Psoas muscle (tissue), 7 donors: ENCODE measurements at regions not wholly inside any gene's neighbourhood (a gene's known extent, or its start where the extent isn't known, plus 50 kb on each side); places are given as distances from the start of the nearest gene placed in this dataset.

ENCODE experiments used
- ATAC-seq, 4 donors: fragments of 200-7000 bp; cut with Tn5 transposase; one replicate each; pipeline ENCODE4 v1.9.1; 2020; ENCODE audit warnings: moderate library complexity in 3 of 4, mild to moderate bottlenecking in 2 of 4
- DNase-seq, 2 donors: peaks; one replicate each; pipeline ENCODE4 v3.0.0-alpha.2; 2020
- H3K27ac ChIP-seq: fragments of 200-600 bp; one replicate; pipeline ENCODE4 v1.8.0; 2022
- H3K27me3 ChIP-seq, 3 donors: fragments of 200-600 bp in 1 of 3; one replicate each; pipeline versions ENCODE4 v1.6.1 to v1.8.0; 2013 to 2022; ENCODE audit warnings: low read length in 2 of 3, mild to moderate bottlenecking in 2 of 3, moderate library complexity in 1 of 3; ENCODE audit not compliant: insufficient read depth in 3 of 3
- H3K36me3 ChIP-seq, 2 donors: fragments of 200-600 bp in 1 of 2; one replicate each; pipeline versions ENCODE4 v1.6.1 to v1.8.0; 2013 to 2022; ENCODE audit warnings: low read depth in 1 of 2, mild to moderate bottlenecking in 1 of 2, moderate library complexity in 1 of 2; ENCODE audit not compliant: insufficient read depth in 1 of 2
- H3K4me1 ChIP-seq: fragments of 200-600 bp; one replicate; pipeline ENCODE4 v1.8.0; 2022
- H3K4me3 ChIP-seq: fragments of 200-600 bp; one replicate; pipeline ENCODE4 v1.8.0; 2022; ENCODE audit warnings: mild to moderate bottlenecking
- H3K9me3 ChIP-seq: fragments of 200-600 bp; one replicate; pipeline ENCODE4 v1.8.0; 2022
- WGBS, 3 donors: extraction: QIAGEN DNeasy Blood & Tissue Kit; methylation state at CpG; one replicate each; pipeline versions ENCODE4 v1.1.6 to v1.1.7; 2013; 5-methylcytosine and 5-hydroxymethylcytosine counted together
- intact Hi-C, 2 donors: fragments of 100-400 bp; cut with DNase I; formaldehyde crosslinking; loops; one replicate each; pipeline versions ENCODE4 v1.11.0 to v1.14.2; 2022
- TF ChIP-seq, protein P1 (sequence below): fragments of 200-600 bp; IDR thresholded peaks from one replicate; pipeline ENCODE4 v1.8.0; 2022; ENCODE audit warnings: antibody characterized with exemption
- donor health status: healthy with polysubstance abuse.
- donor health status: DM: no; HTN: no; CAD: no; lungs with moderate emphysema.
- donor health status: Bipolar disorder and iron deficiency.
- donor health status: healthy.
- donor health status: DM: yes; HTN: yes; CAD: no.
- donor health status: DM: no; HTN: no; CAD: no.
- donor health status: DM: yes; HTN: yes; CAD: no.

DNA sequence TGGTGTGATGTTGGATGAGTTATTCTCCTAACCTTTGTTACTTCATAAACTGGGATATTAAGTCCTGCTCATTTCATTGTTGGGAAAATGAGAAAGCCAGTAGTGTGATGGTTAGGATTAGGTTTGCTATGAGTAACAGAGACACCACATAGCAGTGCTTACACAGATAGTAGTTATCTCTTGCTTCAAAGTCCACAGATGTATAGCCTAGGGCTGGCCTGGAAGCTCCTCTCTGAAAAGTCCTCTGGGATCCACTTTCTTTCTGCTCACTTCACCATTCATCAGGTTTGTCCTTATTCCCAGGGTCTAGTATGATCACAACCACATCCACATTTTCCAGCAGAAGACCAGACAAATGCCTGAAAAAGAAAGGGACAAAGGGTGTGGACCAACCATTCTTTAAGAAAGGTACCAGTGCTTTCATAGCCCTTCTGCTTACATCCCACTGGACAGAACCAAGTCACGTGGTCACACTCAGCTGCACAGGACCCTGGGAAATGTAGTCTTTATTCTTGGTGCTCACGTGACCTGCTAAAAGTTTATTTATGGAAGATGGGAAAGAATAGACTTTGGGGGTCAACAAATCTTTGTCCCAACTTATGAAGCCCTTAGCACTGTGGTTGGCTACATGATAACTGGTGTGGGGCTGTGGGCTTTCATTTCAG is 108.9 kb downstream of the INSIG2 start:
- intact Hi-C loops = no loop called here

DNA sequence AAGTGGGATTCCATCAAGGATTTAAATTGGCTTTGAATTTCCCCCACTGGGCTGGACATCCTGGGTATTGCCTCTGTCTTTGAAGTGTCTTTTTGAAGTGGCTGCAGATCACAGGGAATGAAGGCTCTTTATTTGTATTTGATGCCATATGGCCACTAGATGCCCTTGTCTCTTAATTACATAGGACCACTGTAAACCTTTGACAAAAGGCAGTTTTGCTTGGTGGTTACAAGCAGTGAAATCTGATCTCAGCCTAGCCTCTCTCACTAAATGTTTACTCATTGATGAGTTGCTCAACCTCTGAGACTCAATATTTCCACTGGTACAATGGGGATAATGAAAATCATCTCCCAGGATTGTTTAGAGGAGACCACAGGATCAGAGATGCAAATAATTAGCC is 102.2 kb downstream of the INSIG2 start:
- H3K4me1 ChIP-seq = no peaks in the 10 kb centered on the region
- no peaks in the 10 kb centered on the region for H3K36me3 ChIP-seq
- TF ChIP-seq, protein P1, sequence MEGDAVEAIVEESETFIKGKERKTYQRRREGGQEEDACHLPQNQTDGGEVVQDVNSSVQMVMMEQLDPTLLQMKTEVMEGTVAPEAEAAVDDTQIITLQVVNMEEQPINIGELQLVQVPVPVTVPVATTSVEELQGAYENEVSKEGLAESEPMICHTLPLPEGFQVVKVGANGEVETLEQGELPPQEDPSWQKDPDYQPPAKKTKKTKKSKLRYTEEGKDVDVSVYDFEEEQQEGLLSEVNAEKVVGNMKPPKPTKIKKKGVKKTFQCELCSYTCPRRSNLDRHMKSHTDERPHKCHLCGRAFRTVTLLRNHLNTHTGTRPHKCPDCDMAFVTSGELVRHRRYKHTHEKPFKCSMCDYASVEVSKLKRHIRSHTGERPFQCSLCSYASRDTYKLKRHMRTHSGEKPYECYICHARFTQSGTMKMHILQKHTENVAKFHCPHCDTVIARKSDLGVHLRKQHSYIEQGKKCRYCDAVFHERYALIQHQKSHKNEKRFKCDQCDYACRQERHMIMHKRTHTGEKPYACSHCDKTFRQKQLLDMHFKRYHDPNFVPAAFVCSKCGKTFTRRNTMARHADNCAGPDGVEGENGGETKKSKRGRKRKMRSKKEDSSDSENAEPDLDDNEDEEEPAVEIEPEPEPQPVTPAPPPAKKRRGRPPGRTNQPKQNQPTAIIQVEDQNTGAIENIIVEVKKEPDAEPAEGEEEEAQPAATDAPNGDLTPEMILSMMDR = no peak
- peaks cover 0 to 2% (median 0%) of the 10 kb centered on the region in 3 donors for H3K27me3 ChIP-seq
- no peak overlapping the region for H3K27ac ChIP-seq
- H3K9me3 ChIP-seq = no peaks in the 10 kb centered on the region
- H3K4me3 ChIP-seq = no peak overlapping the region
- DNase-seq = no peak
- intact Hi-C loops = no loop called here
- ATAC-seq = no peak

More for the DNA sequence above, 108.9 kb downstream of the INSIG2 start:
- no peaks in the 10 kb centered on the region for H3K9me3 ChIP-seq
- ATAC-seq (peak in 1 of 4 donors; percentile 45), DNase-seq (no peak)
- H3K4me1 ChIP-seq = no peaks in the 10 kb centered on the region
- H3K27me3 ChIP-seq = no peaks in the 10 kb centered on the region
- TF ChIP-seq, protein P1 = no peak
- no peaks in the 10 kb centered on the region for H3K36me3 ChIP-seq
- H3K27ac ChIP-seq = no peak overlapping the region
- no peak overlapping the region for H3K4me3 ChIP-seq
- WGBS, 3 donors = 39 to 62% (median 54%) methylated on average over 2 of the region's 2 CpGs

DNA sequence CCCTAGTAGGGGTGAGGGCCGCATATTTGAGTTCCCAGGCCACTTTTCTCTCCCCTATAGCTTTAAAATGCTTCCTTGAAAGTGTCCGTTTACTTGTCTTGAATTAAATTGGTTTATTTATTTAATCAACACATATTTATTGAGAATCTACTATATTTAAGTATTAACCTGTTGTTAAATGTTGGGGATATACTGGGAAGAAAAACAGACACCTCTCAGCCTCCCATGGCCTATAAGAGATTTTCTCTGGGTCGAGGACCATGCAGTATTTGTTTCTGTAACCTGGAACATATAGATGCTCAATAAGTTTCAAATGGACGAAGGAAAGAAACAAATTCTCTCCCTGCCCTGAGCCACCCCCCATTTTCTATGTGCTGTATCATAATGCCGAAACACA is 98.6 kb downstream of the INSIG2 start:
- Histone ChIP-seq H3K27me3 (peaks cover 0 to 2% (median 0%) of the 10 kb centered on the region in 3 donors), H3K4me1 (no peaks in the 10 kb centered on the region), H3K4me3 (peak overlapping the region; percentile 78), H3K36me3 (no peaks in the 10 kb centered on the region), H3K27ac (peak overlapping the region; percentile 74), H3K9me3 (no peaks in the 10 kb centered on the region)
- no peak for ATAC-seq
- 82 to 88% (median 85%) methylated on average over 5 of the region's 5 CpGs for WGBS, 3 donors
- DNase-seq = no peak
- intact Hi-C loops = no loop called here
- TF ChIP-seq, protein P1 = no peak

DNA sequence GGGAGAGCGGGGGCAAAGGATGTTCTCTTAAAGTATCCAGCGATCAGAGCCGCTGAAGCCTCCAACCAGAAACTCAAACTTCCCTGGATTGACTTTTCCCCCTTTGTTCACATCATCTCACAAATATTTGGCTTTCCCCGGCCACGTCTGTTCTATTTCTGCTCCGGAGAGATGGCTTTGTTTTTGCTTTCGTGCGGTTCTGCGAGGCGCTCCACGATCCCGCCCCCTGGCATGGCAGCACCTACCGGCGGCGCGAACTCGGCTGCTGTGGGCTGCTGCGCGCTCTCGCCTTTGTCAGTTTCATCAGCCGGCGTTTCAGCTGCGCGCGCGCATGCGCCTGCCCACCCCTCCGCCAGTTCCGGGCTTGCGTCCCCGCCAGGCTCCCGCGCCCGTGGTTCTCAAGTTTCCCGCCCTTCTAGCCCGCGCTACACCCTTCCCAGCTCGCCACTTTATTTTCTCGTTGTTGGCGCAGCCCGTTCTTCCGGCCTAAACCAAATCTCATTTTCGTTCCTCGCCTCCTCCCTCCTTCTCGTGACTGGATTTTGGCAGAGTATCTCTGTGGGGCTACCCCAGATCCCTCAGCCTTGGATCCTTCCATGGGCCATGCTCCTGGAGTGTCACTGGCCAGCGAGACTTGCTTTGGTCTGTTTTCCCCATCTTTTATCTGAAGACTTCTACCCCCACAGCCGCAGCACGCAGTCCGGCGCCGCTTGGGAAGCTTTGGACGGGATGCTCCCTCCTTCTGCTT is 98.0 kb downstream of the INSIG2 start:
- Histone ChIP-seq H3K4me3 (peak overlapping the region; percentile 78), H3K27ac (peak overlapping the region; percentile 74), H3K27me3 (peaks cover 0 to 2% (median 0%) of the 10 kb centered on the region in 3 donors), H3K36me3 (no peaks in the 10 kb centered on the region), H3K4me1 (no peaks in the 10 kb centered on the region), H3K9me3 (no peaks in the 10 kb centered on the region)
- peak; percentile 90 to 97 (median 94) for ATAC-seq
- peak; percentile 88 to 91 for DNase-seq
- 6 to 8% (median 8%) methylated on average over 52 of the region's 52 CpGs for WGBS, 3 donors
- TF ChIP-seq, protein P1 = no peak
- intact Hi-C loops = no loop called here
